Osteocyte (in vitro differentiated cells): ENCODE measurements at regions not wholly inside any gene's neighbourhood (a gene's known extent, or its start where the extent isn't known, plus 50 kb on each side); places are given as distances from the start of the nearest gene placed in this dataset.

Source experiments
- DNase-seq: peaks from one replicate; pipeline ENCODE4 v3.0.0; 2021; ENCODE audit warnings: mixed read lengths; ENCODE audit not compliant: unreplicated experiment; ENCODE audit errors: extremely low spot score
- H3K27ac Mint-ChIP-seq: one replicate; pipeline ENCODE4 v1.8.0; 2021; ENCODE audit warnings: mild to moderate bottlenecking, mixed read lengths; ENCODE audit not compliant: unreplicated experiment
- H3K27me3 Mint-ChIP-seq: one replicate; pipeline ENCODE4 v1.8.0; 2021; ENCODE audit warnings: mixed read lengths; ENCODE audit not compliant: unreplicated experiment
- H3K36me3 Mint-ChIP-seq: one replicate; pipeline ENCODE4 v1.8.0; 2021; ENCODE audit warnings: mixed read lengths; ENCODE audit not compliant: unreplicated experiment
- H3K4me1 Mint-ChIP-seq: one replicate; pipeline ENCODE4 v1.8.0; 2021; ENCODE audit warnings: mixed read lengths; ENCODE audit not compliant: unreplicated experiment
- H3K4me3 Mint-ChIP-seq: one replicate; pipeline ENCODE4 v1.8.0; 2021; ENCODE audit warnings: mild to moderate bottlenecking, moderate library complexity, mixed read lengths; ENCODE audit not compliant: unreplicated experiment
- H3K9me3 Mint-ChIP-seq: one replicate; pipeline ENCODE4 v1.8.0; 2021; ENCODE audit warnings: mixed read lengths; ENCODE audit not compliant: unreplicated experiment
- TF ChIP-seq, protein P1 (sequence below): fragments of 200-600 bp; sonication (generic); IDR thresholded peaks from 2 replicates; pipeline ENCODE4 v1.5.0; 2021; ENCODE audit warnings: antibody characterized with exemption, mild to moderate bottlenecking, moderate library complexity

- TF ChIP-seq, protein P1, sequence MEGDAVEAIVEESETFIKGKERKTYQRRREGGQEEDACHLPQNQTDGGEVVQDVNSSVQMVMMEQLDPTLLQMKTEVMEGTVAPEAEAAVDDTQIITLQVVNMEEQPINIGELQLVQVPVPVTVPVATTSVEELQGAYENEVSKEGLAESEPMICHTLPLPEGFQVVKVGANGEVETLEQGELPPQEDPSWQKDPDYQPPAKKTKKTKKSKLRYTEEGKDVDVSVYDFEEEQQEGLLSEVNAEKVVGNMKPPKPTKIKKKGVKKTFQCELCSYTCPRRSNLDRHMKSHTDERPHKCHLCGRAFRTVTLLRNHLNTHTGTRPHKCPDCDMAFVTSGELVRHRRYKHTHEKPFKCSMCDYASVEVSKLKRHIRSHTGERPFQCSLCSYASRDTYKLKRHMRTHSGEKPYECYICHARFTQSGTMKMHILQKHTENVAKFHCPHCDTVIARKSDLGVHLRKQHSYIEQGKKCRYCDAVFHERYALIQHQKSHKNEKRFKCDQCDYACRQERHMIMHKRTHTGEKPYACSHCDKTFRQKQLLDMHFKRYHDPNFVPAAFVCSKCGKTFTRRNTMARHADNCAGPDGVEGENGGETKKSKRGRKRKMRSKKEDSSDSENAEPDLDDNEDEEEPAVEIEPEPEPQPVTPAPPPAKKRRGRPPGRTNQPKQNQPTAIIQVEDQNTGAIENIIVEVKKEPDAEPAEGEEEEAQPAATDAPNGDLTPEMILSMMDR: no peak
- Mint-ChIP-seq H3K4me3 (no peak overlapping the region), H3K27ac (no peak overlapping the region), H3K36me3 (no peaks in the 10 kb centered on the region), H3K9me3 (no peaks in the 10 kb centered on the region), H3K27me3 (no peaks in the 10 kb centered on the region), H3K4me1 (peaks cover 11% of the 10 kb centered on the region)
- DNase-seq: no peak
Measured at GRCh38 chr12:76711241-76711640, 52.7 kb upstream of the ZDHHC17 start.

DNA sequence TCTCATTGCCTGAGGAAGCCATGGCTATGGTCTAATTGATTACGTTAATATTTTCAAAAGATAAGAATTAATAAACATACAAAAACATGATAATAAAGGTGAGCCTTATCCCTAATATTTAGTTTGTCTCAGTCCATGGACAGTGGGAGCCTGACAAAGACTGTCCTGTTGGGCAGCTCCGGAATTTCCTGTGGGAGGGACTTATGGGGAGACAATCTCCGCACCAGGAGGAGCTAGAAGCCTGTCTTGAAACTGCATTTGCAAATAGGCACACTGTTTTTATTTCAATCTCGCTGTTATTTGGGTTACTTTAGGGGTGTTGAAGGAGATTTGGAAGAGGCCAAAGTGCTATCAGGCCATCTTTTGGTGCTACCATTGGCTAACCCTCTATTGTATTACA, 50.8 kb upstream of the ZDHHC17 start:
- Mint-ChIP-seq H3K36me3 (no peaks in the 10 kb centered on the region), H3K27me3 (no peaks in the 10 kb centered on the region), H3K4me1 (peaks cover 14% of the 10 kb centered on the region), H3K27ac (no peak overlapping the region), H3K4me3 (no peak overlapping the region), H3K9me3 (no peaks in the 10 kb centered on the region)
- no peak for DNase-seq
- TF ChIP-seq, protein P1: peak; percentile 28

DNA sequence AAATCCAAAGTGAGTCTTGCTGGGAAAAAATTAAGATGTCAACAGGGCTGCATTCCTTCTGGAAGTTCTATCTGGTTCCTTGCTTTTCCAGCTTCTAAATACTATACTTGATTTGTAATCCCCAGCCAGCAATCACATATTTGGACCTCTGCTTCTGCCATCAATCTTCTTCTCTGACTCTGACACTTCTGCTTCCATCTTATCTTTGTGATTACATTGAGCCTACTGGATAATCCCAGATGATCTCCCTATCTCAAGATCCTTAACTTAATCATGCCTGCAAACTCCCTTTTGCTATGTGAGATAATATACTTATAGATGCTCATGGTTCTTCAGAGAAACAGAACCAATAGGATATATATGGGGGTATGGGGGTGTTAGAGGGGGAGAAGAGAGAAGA, 49.9 kb upstream of the ZDHHC17 start:
- no peak overlapping the region for H3K27ac Mint-ChIP-seq
- no peaks in the 10 kb centered on the region for H3K36me3 Mint-ChIP-seq
- H3K4me3 Mint-ChIP-seq: no peak overlapping the region
- no peaks in the 10 kb centered on the region for H3K27me3 Mint-ChIP-seq
- H3K4me1 Mint-ChIP-seq: peaks cover 14% of the 10 kb centered on the region
- H3K9me3 Mint-ChIP-seq: no peaks in the 10 kb centered on the region
- DNase-seq: no peak
- TF ChIP-seq, protein P1: no peak
